ENCODE measurements at regions not wholly inside any gene's neighbourhood (a gene's known extent, or its start where the extent isn't known, plus 50 kb on each side); places are given as distances from the start of the nearest gene placed in this dataset.
"Not testable (repeated sequence)": the region's sequence is repeated elsewhere in the genome, so short reads cannot be mapped to it uniquely, and the experiment has no call there.

DNA sequence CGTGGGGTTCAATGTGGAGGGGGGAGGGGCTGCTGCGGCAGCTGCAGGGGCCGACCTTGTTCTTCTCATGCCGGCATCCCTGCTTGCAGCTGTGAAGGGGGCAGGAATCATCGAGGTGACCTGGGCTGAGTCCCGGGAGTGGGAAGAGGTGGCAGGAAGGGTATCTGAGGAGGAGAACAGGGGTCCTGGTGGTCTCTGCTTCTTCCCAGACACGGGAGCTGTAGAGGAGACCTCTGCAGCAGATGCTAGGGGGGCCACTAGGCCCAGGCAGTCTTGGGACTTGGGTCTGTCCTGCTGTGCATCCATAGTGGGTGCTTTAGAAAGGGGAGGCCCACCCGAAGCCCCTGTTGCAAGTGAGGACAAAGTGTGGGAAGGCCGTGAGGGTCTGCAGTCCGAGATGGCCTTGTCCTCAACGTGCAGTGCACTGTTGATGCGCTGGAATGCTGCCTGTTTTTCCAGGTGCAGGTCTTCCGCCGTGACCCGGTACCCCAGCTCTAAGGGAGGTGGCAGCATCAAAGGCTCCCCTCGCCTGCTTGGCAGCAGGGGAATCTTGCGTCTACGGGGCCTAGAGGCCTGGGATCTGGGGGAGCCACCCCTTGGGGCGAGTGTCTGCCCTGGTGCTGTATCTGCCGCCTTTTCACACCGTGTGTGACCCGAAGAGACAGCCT, 1370.0 kb downstream of the CDH12 start:
- H3K79me1 ChIP-seq (replicated peaks; ENCODE audit: low read length, poor library complexity, severe bottlenecking); H2BK15ac ChIP-seq (ENCODE audit: low read depth, poor library complexity, severe bottlenecking); H3K27me3 ChIP-seq (ENCODE audit: control insufficient read depth in 1 of 2, insufficient read depth in 1 of 2, low read length in 2 of 2); H2AK5ac ChIP-seq (ENCODE audit: low read length, severe bottlenecking); H3K18ac ChIP-seq (ENCODE audit: low read depth in 1 of 2, low read length in 2 of 2); H2BK120ac ChIP-seq (ENCODE audit: low read depth, low read length); H3K4me3 ChIP-seq (ENCODE audit: insufficient read depth in 1 of 2, low read depth in 1 of 2, low read length in 2 of 2); H3K27ac ChIP-seq (ENCODE audit: low read length, poor library complexity, severe bottlenecking); H3K9me3 ChIP-seq (ENCODE audit: control insufficient read depth, low read length); H3K4me1 ChIP-seq (ENCODE audit: control insufficient read depth, insufficient read depth, low read depth, low read length); H2AFZ ChIP-seq (ENCODE audit: low read depth, low read length); H3K14ac ChIP-seq (ENCODE audit: low read length in 2 of 2); H3K23ac ChIP-seq (ENCODE audit: low read length in 2 of 2); H3K4ac ChIP-seq (ENCODE audit: low read depth in 1 of 2, low read length in 2 of 2); H3K9ac ChIP-seq (ENCODE audit: low read length); DNase-seq; H2BK5ac ChIP-seq (ENCODE audit: low read depth, low read length, poor library complexity, severe bottlenecking); H4K8ac ChIP-seq (ENCODE audit: low read length); H4K91ac ChIP-seq (ENCODE audit: low read length); H2BK12ac ChIP-seq (ENCODE audit: low read length in 2 of 2); H3K4me2 ChIP-seq (ENCODE audit: low read length, poor library complexity, severe bottlenecking): not testable (repeated sequence)
- 96% methylated on average over 18 of the region's 22 CpGs for WGBS
- H3K36me3 ChIP-seq (ENCODE audit: control insufficient read depth in 1 of 2, insufficient read depth in 2 of 2, low read depth in 1 of 2, low read length in 2 of 2), result peaks cover 0 to 17% of the 10 kb centered on the region in 2 experiments

DNA sequence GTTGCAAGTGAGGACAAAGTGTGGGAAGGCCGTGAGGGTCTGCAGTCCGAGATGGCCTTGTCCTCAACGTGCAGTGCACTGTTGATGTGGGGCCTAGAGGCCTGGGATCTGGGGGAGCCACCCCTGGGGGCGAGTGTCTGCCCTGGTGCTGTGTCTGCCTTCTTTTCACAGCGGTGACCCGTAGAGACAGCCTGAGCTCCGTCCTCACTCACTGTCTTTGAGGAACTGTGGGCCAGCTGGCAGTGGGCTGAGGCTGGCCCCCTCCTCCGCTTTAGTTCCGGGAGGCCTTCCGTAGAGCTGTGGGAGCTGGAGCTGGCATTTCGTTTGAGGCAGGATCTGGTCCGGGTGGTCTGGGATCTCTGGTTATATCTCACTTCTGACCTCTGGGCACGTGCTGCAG, 1370.6 kb downstream of the CDH12 start:
- not testable (repeated sequence) for H3K14ac ChIP-seq (ENCODE audit: low read length in 2 of 2); H3K4ac ChIP-seq (ENCODE audit: low read depth in 1 of 2, low read length in 2 of 2); DNase-seq; H3K9ac ChIP-seq (ENCODE audit: low read length); H3K18ac ChIP-seq (ENCODE audit: low read depth in 1 of 2, low read length in 2 of 2); H2BK120ac ChIP-seq (ENCODE audit: low read depth, low read length); H2BK15ac ChIP-seq (ENCODE audit: low read depth, poor library complexity, severe bottlenecking); H3K27ac ChIP-seq (ENCODE audit: low read length, poor library complexity, severe bottlenecking); H3K4me1 ChIP-seq (ENCODE audit: control insufficient read depth, insufficient read depth, low read depth, low read length); H3K79me1 ChIP-seq (replicated peaks; ENCODE audit: low read length, poor library complexity, severe bottlenecking); H3K9me3 ChIP-seq (ENCODE audit: control insufficient read depth, low read length); H3K27me3 ChIP-seq (ENCODE audit: control insufficient read depth in 1 of 2, insufficient read depth in 1 of 2, low read length in 2 of 2); H4K8ac ChIP-seq (ENCODE audit: low read length); H2BK5ac ChIP-seq (ENCODE audit: low read depth, low read length, poor library complexity, severe bottlenecking); H3K4me2 ChIP-seq (ENCODE audit: low read length, poor library complexity, severe bottlenecking); H3K4me3 ChIP-seq (ENCODE audit: insufficient read depth in 1 of 2, low read depth in 1 of 2, low read length in 2 of 2); H2AK5ac ChIP-seq (ENCODE audit: low read length, severe bottlenecking); H3K23ac ChIP-seq (ENCODE audit: low read length in 2 of 2); H2BK12ac ChIP-seq (ENCODE audit: low read length in 2 of 2); H2AFZ ChIP-seq (ENCODE audit: low read depth, low read length); H4K91ac ChIP-seq (ENCODE audit: low read length)
- 93% methylated on average over 13 of the region's 13 CpGs for WGBS
- H3K36me3 ChIP-seq (ENCODE audit: control insufficient read depth in 1 of 2, insufficient read depth in 2 of 2, low read depth in 1 of 2, low read length in 2 of 2), result peaks cover 0 to 17% of the 10 kb centered on the region in 2 experiments

DNA sequence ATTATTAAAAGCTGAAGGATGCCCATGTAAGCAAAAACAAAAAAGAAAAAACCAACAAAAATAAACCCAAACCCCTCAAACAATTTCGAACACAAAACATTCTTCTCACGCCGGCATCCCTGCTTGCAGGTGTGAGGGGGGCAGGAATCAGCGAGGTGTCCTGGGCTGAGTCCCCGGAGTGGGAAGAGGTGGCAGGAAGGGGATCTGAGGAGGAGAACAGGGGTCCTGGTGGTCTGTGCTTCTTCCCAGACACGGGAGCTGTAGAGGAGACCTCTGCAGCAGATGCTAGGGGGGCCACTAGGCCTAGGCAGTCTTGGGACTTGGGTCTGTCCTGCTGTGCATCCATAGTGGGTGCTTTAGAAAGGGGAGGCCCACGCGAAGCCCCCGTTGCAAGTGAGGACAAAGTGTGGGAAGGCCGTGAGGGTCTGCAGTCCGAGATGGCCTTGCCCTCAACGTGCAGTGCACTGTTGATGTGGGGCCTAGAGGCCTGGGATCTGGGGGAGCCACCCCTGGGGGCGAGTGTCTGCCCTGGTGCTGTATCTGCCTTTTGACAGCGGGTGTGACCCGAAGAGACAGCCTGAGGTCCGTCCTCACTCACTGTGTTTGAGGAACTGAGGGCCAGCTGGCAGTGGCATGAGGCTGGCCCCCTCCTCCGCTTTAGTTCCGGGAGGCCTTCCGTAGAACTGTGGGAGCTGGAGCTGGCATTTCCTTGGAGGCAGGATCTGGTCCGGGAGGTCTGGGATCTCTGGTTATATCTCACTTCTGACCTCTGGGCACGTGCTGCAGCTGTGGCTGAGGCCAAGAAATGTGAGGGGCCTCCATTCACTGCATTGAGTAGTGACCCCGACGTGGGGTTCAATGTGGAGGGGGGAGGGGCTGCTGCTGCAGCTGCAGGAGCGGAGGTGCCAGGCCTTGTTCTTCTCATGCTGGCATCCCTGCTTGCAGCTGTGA, 1371.5 kb downstream of the CDH12 start:
- H2AFZ ChIP-seq (ENCODE audit: low read depth, low read length), result not testable (repeated sequence)

DNA sequence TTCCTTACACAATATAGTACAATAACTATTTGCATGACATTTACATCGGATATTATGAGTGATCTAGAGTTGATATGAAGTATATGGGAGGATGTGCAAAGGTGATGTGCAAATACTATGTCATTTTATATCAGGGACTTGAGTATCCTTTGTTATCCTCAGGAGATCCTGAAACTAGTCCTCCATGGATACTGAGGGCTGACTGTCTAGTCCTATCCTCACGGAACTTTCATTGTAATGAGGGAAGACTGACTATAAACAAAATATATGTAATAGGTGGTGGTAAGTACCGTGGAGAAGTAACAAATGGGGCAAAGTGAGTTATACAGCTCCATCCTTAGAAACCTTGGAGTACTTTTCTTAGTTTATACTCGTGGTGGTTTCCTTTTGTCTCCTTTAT, 1373.1 kb downstream of the CDH12 start:
- not testable (repeated sequence) for H3K27me3 ChIP-seq (ENCODE audit: control insufficient read depth in 1 of 2, insufficient read depth in 1 of 2, low read length in 2 of 2); H2AFZ ChIP-seq (ENCODE audit: low read depth, low read length); H4K91ac ChIP-seq (ENCODE audit: low read length); H3K27ac ChIP-seq (ENCODE audit: low read length, poor library complexity, severe bottlenecking); H2BK120ac ChIP-seq (ENCODE audit: low read depth, low read length); H3K18ac ChIP-seq (ENCODE audit: low read depth in 1 of 2, low read length in 2 of 2); H3K79me1 ChIP-seq (replicated peaks; ENCODE audit: low read length, poor library complexity, severe bottlenecking); H3K9me3 ChIP-seq (ENCODE audit: control insufficient read depth, low read length); H4K8ac ChIP-seq (ENCODE audit: low read length); DNase-seq; H3K4me2 ChIP-seq (ENCODE audit: low read length, poor library complexity, severe bottlenecking); H3K4me1 ChIP-seq (ENCODE audit: control insufficient read depth, insufficient read depth, low read depth, low read length); H2BK5ac ChIP-seq (ENCODE audit: low read depth, low read length, poor library complexity, severe bottlenecking); H2BK12ac ChIP-seq (ENCODE audit: low read length in 2 of 2); H3K23ac ChIP-seq (ENCODE audit: low read length in 2 of 2); H2BK15ac ChIP-seq (ENCODE audit: low read depth, poor library complexity, severe bottlenecking); H3K4ac ChIP-seq (ENCODE audit: low read depth in 1 of 2, low read length in 2 of 2); H3K14ac ChIP-seq (ENCODE audit: low read length in 2 of 2); H2AK5ac ChIP-seq (ENCODE audit: low read length, severe bottlenecking); H3K9ac ChIP-seq (ENCODE audit: low read length); H3K4me3 ChIP-seq (ENCODE audit: insufficient read depth in 1 of 2, low read depth in 1 of 2, low read length in 2 of 2)
- WGBS, result 100% methylated on average over 1 of the region's 4 CpGs
- peaks cover 0 to 17% of the 10 kb centered on the region in 2 experiments for H3K36me3 ChIP-seq (ENCODE audit: control insufficient read depth in 1 of 2, insufficient read depth in 2 of 2, low read depth in 1 of 2, low read length in 2 of 2)

More for the DNA sequence above, 1371.5 kb downstream of the CDH12 start:
- not testable (repeated sequence) for DNase-seq; H3K14ac ChIP-seq (ENCODE audit: low read length in 2 of 2); H3K23ac ChIP-seq (ENCODE audit: low read length in 2 of 2); H4K91ac ChIP-seq (ENCODE audit: low read length); H3K4me2 ChIP-seq (ENCODE audit: low read length, poor library complexity, severe bottlenecking); H2BK5ac ChIP-seq (ENCODE audit: low read depth, low read length, poor library complexity, severe bottlenecking); H3K4ac ChIP-seq (ENCODE audit: low read depth in 1 of 2, low read length in 2 of 2); H2BK15ac ChIP-seq (ENCODE audit: low read depth, poor library complexity, severe bottlenecking); H3K27me3 ChIP-seq (ENCODE audit: control insufficient read depth in 1 of 2, insufficient read depth in 1 of 2, low read length in 2 of 2); H3K4me1 ChIP-seq (ENCODE audit: control insufficient read depth, insufficient read depth, low read depth, low read length); H2AK5ac ChIP-seq (ENCODE audit: low read length, severe bottlenecking); H4K8ac ChIP-seq (ENCODE audit: low read length); H3K18ac ChIP-seq (ENCODE audit: low read depth in 1 of 2, low read length in 2 of 2); H3K79me1 ChIP-seq (replicated peaks; ENCODE audit: low read length, poor library complexity, severe bottlenecking); H3K9me3 ChIP-seq (ENCODE audit: control insufficient read depth, low read length); H3K9ac ChIP-seq (ENCODE audit: low read length); H3K4me3 ChIP-seq (ENCODE audit: insufficient read depth in 1 of 2, low read depth in 1 of 2, low read length in 2 of 2); H3K27ac ChIP-seq (ENCODE audit: low read length, poor library complexity, severe bottlenecking); H2BK120ac ChIP-seq (ENCODE audit: low read depth, low read length)
- 95% methylated on average over 19 of the region's 24 CpGs for WGBS
- H3K36me3 ChIP-seq (ENCODE audit: control insufficient read depth in 1 of 2, insufficient read depth in 2 of 2, low read depth in 1 of 2, low read length in 2 of 2), result peaks cover 0 to 17% of the 10 kb centered on the region in 2 experiments
- H2BK12ac ChIP-seq (ENCODE audit: low read length in 2 of 2), result peak overlapping the region in 1 of 2 experiments; percentile 28
